Ascending aorta (tissue), 2 donors: ENCODE measurements at regions not wholly inside any gene's neighbourhood (a gene's known extent, or its start where the extent isn't known, plus 50 kb on each side); places are given as distances from the start of the nearest gene placed in this dataset.
"Not testable (repeated sequence)": the region's sequence is repeated elsewhere in the genome, so short reads cannot be mapped to it uniquely, and the experiment has no call there.

Source experiments
- DNase-seq, 2 donors: peaks; one replicate each; pipeline ENCODE4 v3.0.0-alpha.2; 2019; ENCODE audit warnings: low spot score in 2 of 2
- H3K27ac ChIP-seq, 2 donors: fragments of 200-600 bp; sonication (generic); one replicate each; pipeline ENCODE4 v1.5.1; 2016 to 2017; ENCODE audit warnings: mild to moderate bottlenecking in 1 of 2
- H3K27me3 ChIP-seq: fragments of 200-600 bp; sonication (generic); one replicate; pipeline ENCODE4 v1.5.1; 2017
- H3K36me3 ChIP-seq, 2 donors: fragments of 200-600 bp; sonication (generic); one replicate each; pipeline ENCODE4 v1.5.1; 2016
- H3K4me1 ChIP-seq, 2 donors: fragments of 200-600 bp; sonication (generic); one replicate each; pipeline ENCODE4 v1.5.1; 2016 to 2017; ENCODE audit warnings: mild to moderate bottlenecking in 1 of 2
- H3K4me3 ChIP-seq, 2 donors: fragments of 200-600 bp; sonication (generic); one replicate each; pipeline ENCODE4 v1.5.1; 2016 to 2017; ENCODE audit warnings: mild to moderate bottlenecking in 1 of 2
- H3K9me3 ChIP-seq, 2 donors: fragments of 200-600 bp; sonication (generic); one replicate each; pipeline ENCODE4 v1.5.1; 2016
- CTCF ChIP-seq, 3 experiments: fragments of 200-600 bp in 2 of 3; fragments of 450-650 bp in 1 of 3; sonication (generic) in 2 of 3; IDR thresholded peaks; one replicate each; pipeline ENCODE4 v1.5.1; 2016 to 2019; ENCODE audit warnings: antibody characterized with exemption in 3 of 3, mild to moderate bottlenecking in 1 of 3, moderate library complexity in 1 of 3
- intact Hi-C: fragments of 100-400 bp; cut with DNase I; formaldehyde crosslinking; loops from one replicate; pipeline ENCODE4 v1.15.1; 2023

- Histone ChIP-seq H3K4me3 (no peak overlapping the region), H3K27ac (no peak overlapping the region), H3K4me1 (no peaks in the 10 kb centered on the region), H3K27me3 (no peaks in the 10 kb centered on the region), H3K9me3 (no peaks in the 10 kb centered on the region), H3K36me3 (no peaks in the 10 kb centered on the region)
- intact Hi-C loops = no loop called here
- DNase-seq = no peak
- TF ChIP-seq CTCF (IDR thresholded peaks at IDR 0.05) = no peak
These were observed 350.7 kb upstream of the LRRC3B start for GRCh38 chr3:26271848-26272247.

DNA sequence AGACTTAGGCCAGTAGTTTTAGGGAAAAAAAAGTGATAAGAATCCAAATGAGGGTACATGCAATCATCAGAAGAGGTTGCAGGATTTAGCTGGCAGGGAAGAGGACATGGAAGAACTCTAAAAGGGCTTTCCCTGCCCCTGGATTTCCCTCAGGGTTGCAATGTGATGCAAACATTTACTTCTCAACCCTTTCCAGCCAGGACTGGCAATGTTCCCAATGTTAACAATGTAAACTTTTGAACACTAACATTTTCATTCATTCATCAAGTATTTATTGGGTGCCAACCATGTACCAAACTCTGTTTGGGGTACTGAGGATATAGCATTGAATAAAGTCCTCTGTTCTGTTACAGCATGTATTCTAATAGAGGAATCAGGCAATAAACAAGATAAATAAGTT lies 349.4 kb upstream of the LRRC3B start:
- TF ChIP-seq CTCF (IDR thresholded peaks at IDR 0.05) = no peak
- intact Hi-C loops = no loop called here
- Histone ChIP-seq H3K27me3 (no peaks in the 10 kb centered on the region), H3K27ac (no peak overlapping the region), H3K4me3 (no peak overlapping the region), H3K4me1 (no peaks in the 10 kb centered on the region), H3K36me3 (no peaks in the 10 kb centered on the region), H3K9me3 (no peaks in the 10 kb centered on the region)
- DNase-seq = no peak

GRCh38 chr3:26279091-26279490 lies 343.5 kb upstream of the LRRC3B start:
- peaks cover 0 to 3% of the 10 kb centered on the region in 2 donors for H3K9me3 ChIP-seq
- no peaks in the 10 kb centered on the region for H3K27me3 ChIP-seq
- H3K36me3 ChIP-seq = no peaks in the 10 kb centered on the region
- DNase-seq = no peak
- intact Hi-C loops = no loop called here
- no peak for TF ChIP-seq CTCF (IDR thresholded peaks at IDR 0.05)
- H3K4me1 ChIP-seq = no peaks in the 10 kb centered on the region
- no peak overlapping the region for H3K4me3 ChIP-seq
- no peak overlapping the region for H3K27ac ChIP-seq

DNA sequence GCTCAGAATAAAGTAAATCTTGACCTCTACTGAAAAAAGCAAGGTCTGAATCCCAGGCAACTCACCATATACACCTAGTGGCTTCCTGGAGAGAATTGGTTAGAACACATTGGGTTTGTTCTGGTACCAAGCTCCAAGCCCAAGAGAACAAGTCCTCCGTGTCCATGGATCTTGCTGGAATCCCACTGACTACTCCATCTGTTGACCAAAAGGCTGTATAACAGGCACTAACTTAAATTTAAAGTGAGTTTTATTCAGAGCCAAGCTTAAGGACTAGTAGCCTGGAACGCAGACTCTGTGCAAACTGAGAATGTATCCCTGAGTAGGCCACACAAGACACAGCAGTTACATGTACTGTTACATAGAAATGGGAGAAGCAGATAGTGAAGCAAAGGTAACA lies 342.1 kb upstream of the LRRC3B start:
- no peaks in the 10 kb centered on the region for H3K4me1 ChIP-seq
- no peak overlapping the region for H3K4me3 ChIP-seq
- H3K9me3 ChIP-seq = peaks cover 0 to 12% of the 10 kb centered on the region in 2 donors
- H3K27me3 ChIP-seq = no peaks in the 10 kb centered on the region
- DNase-seq = no peak
- TF ChIP-seq CTCF (IDR thresholded peaks at IDR 0.05) = no peak
- intact Hi-C loops = no loop called here
- H3K36me3 ChIP-seq = no peaks in the 10 kb centered on the region
- no peak overlapping the region for H3K27ac ChIP-seq

- H3K27ac ChIP-seq = no peak overlapping the region
- no peaks in the 10 kb centered on the region for H3K36me3 ChIP-seq
- no peak for TF ChIP-seq CTCF (IDR thresholded peaks at IDR 0.05)
- no peak overlapping the region for H3K4me3 ChIP-seq
- H3K27me3 ChIP-seq = no peaks in the 10 kb centered on the region
- peaks cover 0 to 12% of the 10 kb centered on the region in 2 donors for H3K9me3 ChIP-seq
- no peaks in the 10 kb centered on the region for H3K4me1 ChIP-seq
- intact Hi-C loops = no loop called here
- DNase-seq = no peak
These were observed 341.1 kb upstream of the LRRC3B start for GRCh38 chr3:26281284-26281985.

GRCh38 chr3:26284503-26284902 lies 338.1 kb upstream of the LRRC3B start:
- intact Hi-C loops, H3K36me3 ChIP-seq, DNase-seq, H3K4me3 ChIP-seq, H3K27me3 ChIP-seq, H3K27ac ChIP-seq, H3K4me1 ChIP-seq: not testable (repeated sequence)
- peaks cover 0 to 12% of the 10 kb centered on the region in 2 donors for H3K9me3 ChIP-seq
